CD4-positive, CD25-positive, alpha-beta regulatory T cell (primary cell): ENCODE measurements at regions not wholly inside any gene's neighbourhood (a gene's known extent, or its start where the extent isn't known, plus 50 kb on each side); places are given as distances from the start of the nearest gene placed in this dataset.
"Not testable (repeated sequence)": the region's sequence is repeated elsewhere in the genome, so short reads cannot be mapped to it uniquely, and the experiment has no call there.

Source experiments
- ATAC-seq, 2 donors: fragments of 150-1000 bp; cut with Tn5 transposase; one replicate each; pipeline ENCODE4 v1.10.0; 2021; ENCODE audit warnings: low read depth in 2 of 2, moderate number of reproducible peaks in 2 of 2, moderate library complexity in 1 of 2
- DNase-seq, 3 donors: peaks; one replicate each; pipeline versions ENCODE4 v3.0.0 to v3.0.0-alpha.2; 2012 to 2022; ENCODE audit warnings: mixed read lengths in 1 of 3
- H3K27ac ChIP-seq: one replicate; pipeline ENCODE4 v1.7.0; 2013; ENCODE audit warnings: mild to moderate bottlenecking, low read length; ENCODE audit not compliant: insufficient read depth, poor library complexity, severe bottlenecking
- H3K27me3 ChIP-seq: one replicate; pipeline ENCODE4 v1.7.0; 2013; ENCODE audit warnings: low read length; ENCODE audit not compliant: control insufficient read depth, insufficient read depth
- H3K36me3 ChIP-seq: one replicate; pipeline ENCODE4 v1.7.0; 2013; ENCODE audit warnings: mild to moderate bottlenecking, low read length, moderate library complexity; ENCODE audit not compliant: control insufficient read depth, insufficient read depth
- H3K4me1 ChIP-seq: 2 replicates; pipeline ENCODE4 v1.7.0; 2013; ENCODE audit warnings: mild to moderate bottlenecking, low read length; ENCODE audit not compliant: insufficient read depth, control insufficient read depth, poor library complexity, severe bottlenecking
- H3K4me3 ChIP-seq: one replicate; pipeline ENCODE4 v1.7.0; 2013; ENCODE audit warnings: low read depth, mild to moderate bottlenecking, low read length, moderate library complexity
- H3K9me3 ChIP-seq, 2 experiments: 1 replicate in 1 of 2; 2 replicates in 1 of 2; pipeline ENCODE4 v1.7.0; 2013; ENCODE audit warnings: low read length in 2 of 2, mild to moderate bottlenecking in 1 of 2, moderate library complexity in 1 of 2; ENCODE audit not compliant: control insufficient read depth in 2 of 2
- H3K27ac Mint-ChIP-seq, 3 donors: one replicate each; pipeline ENCODE4 v1.8.0; 2020 to 2022; ENCODE audit warnings: mild to moderate bottlenecking in 3 of 3, mixed read lengths in 3 of 3, moderate library complexity in 2 of 3
- H3K27me3 Mint-ChIP-seq: one replicate; pipeline ENCODE4 v1.8.0; 2022; ENCODE audit warnings: mild to moderate bottlenecking, mixed read lengths
- H3K36me3 Mint-ChIP-seq: one replicate; pipeline ENCODE4 v1.8.0; 2020; ENCODE audit warnings: mixed read lengths
- H3K4me1 Mint-ChIP-seq, 4 donors: one replicate each; pipeline ENCODE4 v1.8.0; 2020 to 2022; ENCODE audit warnings: mixed read lengths in 4 of 4, mild to moderate bottlenecking in 1 of 4
- H3K4me3 Mint-ChIP-seq, 4 donors: one replicate each; pipeline ENCODE4 v1.8.0; 2020 to 2022; ENCODE audit warnings: mild to moderate bottlenecking in 4 of 4, mixed read lengths in 4 of 4, moderate library complexity in 3 of 4
- H3K9me3 Mint-ChIP-seq, 7 donors: one replicate each; pipeline ENCODE4 v1.8.0; 2020 to 2022; ENCODE audit warnings: mixed read lengths in 7 of 7, mild to moderate bottlenecking in 3 of 7, moderate library complexity in 2 of 7

DNA sequence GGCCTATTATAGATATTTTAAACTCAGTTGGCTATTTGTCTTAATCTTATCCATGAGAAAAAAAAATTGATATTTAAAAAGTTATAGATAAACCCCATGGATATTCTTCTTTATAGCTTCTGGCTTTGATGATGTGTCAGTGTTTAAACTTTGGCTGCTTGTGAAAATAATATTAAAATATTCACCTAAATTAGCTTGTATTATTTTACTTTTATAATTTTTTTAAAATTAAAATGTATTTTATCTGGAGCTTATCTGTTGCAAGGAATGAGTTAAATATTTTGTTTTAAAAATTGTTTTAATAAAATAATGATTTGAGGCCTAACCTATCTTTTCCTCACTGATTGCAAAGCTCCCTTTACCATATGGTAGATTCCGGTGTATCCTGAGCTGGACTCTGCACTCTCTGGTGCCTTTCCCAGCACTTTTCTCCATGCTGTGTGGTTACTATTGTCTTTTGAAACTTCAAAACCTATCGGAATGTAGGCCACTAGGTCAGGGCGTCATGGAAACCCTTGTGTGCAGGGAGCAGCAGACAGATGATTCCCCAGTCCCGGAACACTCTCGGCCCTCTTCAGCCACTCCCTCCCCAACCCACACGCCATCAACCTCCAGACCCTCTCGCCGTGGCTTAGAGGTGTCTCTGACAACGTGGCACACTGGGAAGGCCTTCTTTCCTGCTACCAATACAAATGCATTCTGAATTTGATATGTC lies 252.3 kb upstream of the ATP10A start:
- ATAC-seq: no peak
- H3K27me3 ChIP-seq: no peaks in the 10 kb centered on the region
- peaks cover 0 to 6% (median 2%) of the 10 kb centered on the region in 7 donors for H3K9me3 Mint-ChIP-seq
- no peak overlapping the region for H3K27ac ChIP-seq
- H3K36me3 Mint-ChIP-seq: no peaks in the 10 kb centered on the region
- no peak overlapping the region for H3K4me3 ChIP-seq
- H3K9me3 ChIP-seq: no peaks in the 10 kb centered on the region
- DNase-seq: no peak
- H3K27me3 Mint-ChIP-seq: no peaks in the 10 kb centered on the region
- H3K27ac Mint-ChIP-seq: no peak overlapping the region
- no peak overlapping the region for H3K4me3 Mint-ChIP-seq
- no peaks in the 10 kb centered on the region for H3K4me1 ChIP-seq
- H3K36me3 ChIP-seq: no peaks in the 10 kb centered on the region
- no peaks in the 10 kb centered on the region for H3K4me1 Mint-ChIP-seq

- H3K4me1 Mint-ChIP-seq, H3K9me3 ChIP-seq, ATAC-seq, H3K36me3 Mint-ChIP-seq, H3K27me3 Mint-ChIP-seq, H3K36me3 ChIP-seq, H3K4me3 Mint-ChIP-seq, H3K27me3 ChIP-seq, DNase-seq, H3K4me1 ChIP-seq, H3K4me3 ChIP-seq, H3K27ac ChIP-seq, H3K9me3 Mint-ChIP-seq: not testable (repeated sequence)
- H3K27ac Mint-ChIP-seq: peak overlapping the region in 1 of 3 donors; percentile 6
These were observed 251.0 kb upstream of the ATP10A start for GRCh38 chr15:26114128-26114527.

- Histone ChIP-seq H3K4me3 (no peak overlapping the region), H3K4me1 (no peaks in the 10 kb centered on the region), H3K27me3 (no peaks in the 10 kb centered on the region), H3K36me3 (no peaks in the 10 kb centered on the region), H3K27ac (no peak overlapping the region), H3K9me3 (no peaks in the 10 kb centered on the region)
- Mint-ChIP-seq H3K9me3 (peaks cover 0 to 4% (median 1%) of the 10 kb centered on the region in 7 donors), H3K27me3 (peaks cover 5% of the 10 kb centered on the region), H3K36me3 (no peaks in the 10 kb centered on the region), H3K4me3 (no peak overlapping the region), H3K4me1 (no peaks in the 10 kb centered on the region), H3K27ac (no peak overlapping the region)
- DNase-seq (no peak), ATAC-seq (no peak)
These were observed 250.2 kb upstream of the ATP10A start for GRCh38 chr15:26113296-26113695.

GRCh38 chr15:26109203-26109602 lies 246.1 kb upstream of the ATP10A start:
- no peak overlapping the region for H3K27ac ChIP-seq
- Mint-ChIP-seq H3K4me3 (no peak overlapping the region), H3K27ac (no peak overlapping the region), H3K9me3 (peaks cover 0 to 7% (median 2%) of the 10 kb centered on the region in 7 donors), H3K36me3 (no peaks in the 10 kb centered on the region), H3K27me3 (peaks cover 5% of the 10 kb centered on the region), H3K4me1 (no peaks in the 10 kb centered on the region)
- H3K4me1 ChIP-seq: no peaks in the 10 kb centered on the region
- ATAC-seq (no peak), DNase-seq (no peak)
- H3K4me3 ChIP-seq: no peak overlapping the region
- no peaks in the 10 kb centered on the region for H3K9me3 ChIP-seq
- H3K27me3 ChIP-seq: no peaks in the 10 kb centered on the region
- H3K36me3 ChIP-seq: no peaks in the 10 kb centered on the region

- H3K4me3 Mint-ChIP-seq: peak overlapping the region in 1 of 4 donors; percentile 10
- H3K9me3 Mint-ChIP-seq: peaks cover 0 to 7% (median 2%) of the 10 kb centered on the region in 7 donors
- H3K27ac Mint-ChIP-seq: no peak overlapping the region
- Histone ChIP-seq H3K4me1 (no peaks in the 10 kb centered on the region), H3K36me3 (no peaks in the 10 kb centered on the region), H3K27me3 (no peaks in the 10 kb centered on the region), H3K9me3 (no peaks in the 10 kb centered on the region), H3K27ac (no peak overlapping the region), H3K4me3 (no peak overlapping the region)
- DNase-seq (no peak), ATAC-seq (no peak)
- H3K4me1 Mint-ChIP-seq: no peaks in the 10 kb centered on the region
- H3K36me3 Mint-ChIP-seq: no peaks in the 10 kb centered on the region
- peaks cover 5% of the 10 kb centered on the region for H3K27me3 Mint-ChIP-seq
These were observed 243.4 kb upstream of the ATP10A start for GRCh38 chr15:26106556-26106955.

GRCh38 chr15:26103002-26103404 lies 239.9 kb upstream of the ATP10A start:
- Histone ChIP-seq H3K4me1 (no peaks in the 10 kb centered on the region), H3K27me3 (no peaks in the 10 kb centered on the region), H3K4me3 (no peak overlapping the region), H3K27ac (no peak overlapping the region), H3K9me3 (no peaks in the 10 kb centered on the region), H3K36me3 (no peaks in the 10 kb centered on the region)
- Mint-ChIP-seq H3K27me3 (no peaks in the 10 kb centered on the region), H3K36me3 (no peaks in the 10 kb centered on the region), H3K9me3 (peaks cover 0 to 7% (median 2%) of the 10 kb centered on the region in 7 donors), H3K4me1 (no peaks in the 10 kb centered on the region), H3K27ac (no peak overlapping the region), H3K4me3 (no peak overlapping the region)
- ATAC-seq (no peak), DNase-seq (peak in 1 of 3 donors; percentile 11)

DNA sequence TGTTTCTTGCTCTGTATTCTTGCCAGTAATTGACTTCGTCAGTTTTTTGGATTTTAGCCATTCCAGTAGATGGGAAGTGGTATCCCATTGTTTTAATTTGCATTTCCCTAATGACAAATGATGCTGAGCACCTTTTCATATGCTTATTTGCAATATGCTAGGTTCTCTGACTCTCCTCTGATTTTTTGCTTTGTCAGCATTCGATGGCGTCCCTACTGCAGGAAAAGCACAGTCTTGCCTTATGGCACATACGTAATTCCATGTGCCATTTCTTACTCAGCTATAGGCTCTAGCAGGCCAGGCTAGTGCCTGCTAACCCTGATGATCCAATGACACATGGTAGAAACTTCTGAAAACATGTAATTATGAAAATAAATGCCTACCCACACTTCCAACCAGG lies 239.2 kb upstream of the ATP10A start:
- H3K27ac Mint-ChIP-seq: no peak overlapping the region
- H3K4me1 Mint-ChIP-seq: no peaks in the 10 kb centered on the region
- no peaks in the 10 kb centered on the region for H3K4me1 ChIP-seq
- H3K36me3 Mint-ChIP-seq: no peaks in the 10 kb centered on the region
- H3K27ac ChIP-seq: no peak overlapping the region
- H3K27me3 ChIP-seq: no peaks in the 10 kb centered on the region
- no peaks in the 10 kb centered on the region for H3K9me3 ChIP-seq
- ATAC-seq (no peak), DNase-seq (no peak)
- H3K27me3 Mint-ChIP-seq: no peaks in the 10 kb centered on the region
- peaks cover 0 to 7% (median 2%) of the 10 kb centered on the region in 7 donors for H3K9me3 Mint-ChIP-seq
- H3K4me3 Mint-ChIP-seq: no peak overlapping the region
- no peaks in the 10 kb centered on the region for H3K36me3 ChIP-seq
- H3K4me3 ChIP-seq: no peak overlapping the region

DNA sequence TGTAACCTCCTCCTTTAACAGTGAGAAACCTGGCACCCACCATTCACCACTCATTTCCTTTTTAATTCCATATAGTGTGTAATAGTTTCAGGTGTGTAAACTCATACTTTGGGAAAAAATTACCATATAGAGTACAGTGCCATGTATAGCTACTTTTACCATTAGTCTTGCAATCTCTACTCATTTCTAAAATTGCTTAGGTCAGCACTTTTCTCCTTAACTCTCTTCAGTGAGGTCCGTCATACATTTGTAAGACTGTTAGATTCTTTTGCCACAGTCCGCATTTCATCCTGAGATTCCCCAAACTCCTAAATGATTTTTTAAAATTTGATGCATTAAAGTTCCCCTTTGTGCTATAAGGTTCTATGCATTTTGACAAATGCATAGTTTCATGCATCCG lies 238.3 kb upstream of the ATP10A start:
- Histone ChIP-seq H3K27ac (no peak overlapping the region), H3K27me3 (no peaks in the 10 kb centered on the region), H3K9me3 (no peaks in the 10 kb centered on the region), H3K4me3 (no peak overlapping the region), H3K4me1 (no peaks in the 10 kb centered on the region), H3K36me3 (no peaks in the 10 kb centered on the region)
- Mint-ChIP-seq H3K9me3 (peaks cover 0 to 6% (median 0%) of the 10 kb centered on the region in 7 donors), H3K27me3 (peaks cover 2% of the 10 kb centered on the region), H3K4me3 (no peak overlapping the region), H3K36me3 (no peaks in the 10 kb centered on the region), H3K4me1 (no peaks in the 10 kb centered on the region), H3K27ac (no peak overlapping the region)
- ATAC-seq (no peak), DNase-seq (no peak)
